ENCODE measurements at regions not wholly inside any gene's neighbourhood (a gene's known extent, or its start where the extent isn't known, plus 50 kb on each side); places are given as distances from the start of the nearest gene placed in this dataset.

GRCh38 chr12:111233786-111234185 lies 135.1 kb downstream of the PHETA1 start:
- TF ChIP-seq, protein P1, sequence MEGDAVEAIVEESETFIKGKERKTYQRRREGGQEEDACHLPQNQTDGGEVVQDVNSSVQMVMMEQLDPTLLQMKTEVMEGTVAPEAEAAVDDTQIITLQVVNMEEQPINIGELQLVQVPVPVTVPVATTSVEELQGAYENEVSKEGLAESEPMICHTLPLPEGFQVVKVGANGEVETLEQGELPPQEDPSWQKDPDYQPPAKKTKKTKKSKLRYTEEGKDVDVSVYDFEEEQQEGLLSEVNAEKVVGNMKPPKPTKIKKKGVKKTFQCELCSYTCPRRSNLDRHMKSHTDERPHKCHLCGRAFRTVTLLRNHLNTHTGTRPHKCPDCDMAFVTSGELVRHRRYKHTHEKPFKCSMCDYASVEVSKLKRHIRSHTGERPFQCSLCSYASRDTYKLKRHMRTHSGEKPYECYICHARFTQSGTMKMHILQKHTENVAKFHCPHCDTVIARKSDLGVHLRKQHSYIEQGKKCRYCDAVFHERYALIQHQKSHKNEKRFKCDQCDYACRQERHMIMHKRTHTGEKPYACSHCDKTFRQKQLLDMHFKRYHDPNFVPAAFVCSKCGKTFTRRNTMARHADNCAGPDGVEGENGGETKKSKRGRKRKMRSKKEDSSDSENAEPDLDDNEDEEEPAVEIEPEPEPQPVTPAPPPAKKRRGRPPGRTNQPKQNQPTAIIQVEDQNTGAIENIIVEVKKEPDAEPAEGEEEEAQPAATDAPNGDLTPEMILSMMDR (IDR thresholded peaks at IDR 0.05; ENCODE audit: insufficient read depth, low read depth, low read length, missing control alignments), result no peak
- H3K4me3 ChIP-seq (ENCODE audit: low read length), result no peak overlapping the region
- DNase-seq (ENCODE audit: low read depth), result no peak

- TF ChIP-seq, protein P1 (IDR thresholded peaks at IDR 0.05; ENCODE audit: insufficient read depth, low read depth, low read length, missing control alignments), result no peak
- no peak for DNase-seq (ENCODE audit: low read depth)
- no peak overlapping the region for H3K4me3 ChIP-seq (ENCODE audit: low read length)
Observed at GRCh38 chr12:111230649-111231048, 138.2 kb downstream of the PHETA1 start.

- TF ChIP-seq, protein P1 (IDR thresholded peaks at IDR 0.05; ENCODE audit: insufficient read depth, low read depth, low read length, missing control alignments), result no peak
- no peak overlapping the region for H3K4me3 ChIP-seq (ENCODE audit: low read length)
- no peak for DNase-seq (ENCODE audit: low read depth)
Observed at GRCh38 chr12:111228916-111229666, 139.8 kb downstream of the PHETA1 start.

GRCh38 chr12:111227476-111228420 lies 141.1 kb downstream of the PHETA1 start:
- DNase-seq (ENCODE audit: low read depth), result no peak
- no peak overlapping the region for H3K4me3 ChIP-seq (ENCODE audit: low read length)
- TF ChIP-seq, protein P1 (IDR thresholded peaks at IDR 0.05; ENCODE audit: insufficient read depth, low read depth, low read length, missing control alignments), result no peak

DNA sequence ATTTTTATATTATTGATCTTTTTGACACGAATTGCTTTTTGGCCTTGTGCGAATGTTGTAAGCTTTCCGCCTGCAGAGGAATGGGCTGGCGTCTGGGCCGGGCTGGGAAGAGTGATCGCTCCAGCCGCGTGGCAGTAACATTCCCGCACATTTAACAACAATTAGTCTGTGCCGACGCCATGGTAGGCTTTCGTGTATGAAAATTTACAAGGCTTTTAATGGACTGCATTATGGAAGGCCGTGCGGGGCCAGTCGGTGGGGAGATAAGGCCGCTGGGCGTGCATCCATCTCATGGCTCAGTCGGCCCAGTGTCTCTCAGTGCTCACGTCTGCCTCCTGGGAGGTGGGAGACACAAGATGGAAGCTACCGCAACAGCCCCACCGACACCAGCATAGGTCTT lies 142.2 kb downstream of the PHETA1 start:
- TF ChIP-seq, protein P1 (IDR thresholded peaks at IDR 0.05; ENCODE audit: insufficient read depth, low read depth, low read length, missing control alignments), result no peak
- H3K4me3 ChIP-seq (ENCODE audit: low read length), result no peak overlapping the region
- DNase-seq (ENCODE audit: low read depth), result no peak

DNA sequence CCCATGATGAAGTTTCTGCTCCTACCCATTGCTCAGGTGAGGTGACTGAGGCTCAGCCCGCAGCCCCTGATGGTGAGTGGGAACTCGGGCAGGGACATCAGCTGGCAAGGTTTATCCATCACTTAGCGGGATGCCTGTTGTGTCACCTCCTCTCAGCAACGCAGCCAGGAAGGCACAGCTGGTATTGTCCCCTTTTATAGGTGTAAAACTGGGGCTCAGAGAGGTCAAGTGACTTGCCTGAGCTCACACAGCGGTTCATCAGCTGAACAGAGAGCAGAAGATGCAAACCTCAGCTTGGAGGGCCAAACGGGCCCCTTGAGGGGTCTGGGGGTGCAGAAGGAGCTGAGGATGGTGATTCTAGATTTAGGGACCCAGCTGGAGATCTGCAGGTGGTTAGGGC lies 143.6 kb downstream of the PHETA1 start:
- DNase-seq (ENCODE audit: low read depth), result no peak
- TF ChIP-seq, protein P1 (IDR thresholded peaks at IDR 0.05; ENCODE audit: insufficient read depth, low read depth, low read length, missing control alignments), result no peak
- no peak overlapping the region for H3K4me3 ChIP-seq (ENCODE audit: low read length)
